ENCODE measurements at regions not wholly inside any gene's neighbourhood (a gene's known extent, or its start where the extent isn't known, plus 50 kb on each side); places are given as distances from the start of the nearest gene placed in this dataset.

GRCh38 chr4:171588764-171589163, 224.4 kb upstream of the GALNTL6 start:
- 74 to 83% methylated on average over 5 of the region's 5 CpGs for WGBS, 2 donors
- DNase-seq = no peak
- TF ChIP-seq POLR2A (IDR thresholded peaks at IDR 0.05) (no peak), CTCF (IDR thresholded peaks at IDR 0.05) (no peak)
- Histone ChIP-seq H3K36me3 (ENCODE audit: low read depth, missing control alignments) (no peaks in the 10 kb centered on the region), H3K27ac (no peak overlapping the region), H3K9me3 (no peaks in the 10 kb centered on the region), H3K27me3 (no peaks in the 10 kb centered on the region), H3K4me1 (no peaks in the 10 kb centered on the region), H3K4me3 (no peak overlapping the region)
- intact Hi-C loops (cut with DNase I; ENCODE audit: low total_unique reads) = no loop called here

- Histone ChIP-seq H3K9me3 (no peaks in the 10 kb centered on the region), H3K4me3 (no peak overlapping the region), H3K27me3 (no peaks in the 10 kb centered on the region), H3K4me1 (no peaks in the 10 kb centered on the region), H3K27ac (no peak overlapping the region), H3K36me3 (ENCODE audit: low read depth, missing control alignments) (no peaks in the 10 kb centered on the region)
- intact Hi-C loops (cut with DNase I; ENCODE audit: low total_unique reads) = no loop called here
- 54 to 62% methylated on average over 3 of the region's 3 CpGs for WGBS, 2 donors
- DNase-seq = no peak
- no peak for TF ChIP-seq POLR2A (IDR thresholded peaks at IDR 0.05)
- no peak for TF ChIP-seq CTCF (IDR thresholded peaks at IDR 0.05)
These were observed 225.1 kb upstream of the GALNTL6 start for GRCh38 chr4:171588051-171588545.

GRCh38 chr4:171583790-171584189, 229.4 kb upstream of the GALNTL6 start:
- no peak overlapping the region for H3K27ac ChIP-seq
- intact Hi-C loops (cut with DNase I; ENCODE audit: low total_unique reads) = no loop called here

GRCh38 chr4:171582961-171583581, 230.1 kb upstream of the GALNTL6 start:
- no peak overlapping the region for H3K27ac ChIP-seq

More at GRCh38 chr4:171583790-171584189, 229.4 kb upstream of the GALNTL6 start:
- H3K4me1 ChIP-seq = no peaks in the 10 kb centered on the region
- no peaks in the 10 kb centered on the region for H3K36me3 ChIP-seq (ENCODE audit: low read depth, missing control alignments)
- no peaks in the 10 kb centered on the region for H3K27me3 ChIP-seq
- DNase-seq = no peak
- no peaks in the 10 kb centered on the region for H3K9me3 ChIP-seq
- TF ChIP-seq CTCF (IDR thresholded peaks at IDR 0.05) = no peak
- TF ChIP-seq POLR2A (IDR thresholded peaks at IDR 0.05) = no peak
- H3K4me3 ChIP-seq = no peak overlapping the region

More at GRCh38 chr4:171582961-171583581, 230.1 kb upstream of the GALNTL6 start:
- Histone ChIP-seq H3K4me1 (no peaks in the 10 kb centered on the region), H3K4me3 (no peak overlapping the region), H3K36me3 (ENCODE audit: low read depth, missing control alignments) (no peaks in the 10 kb centered on the region), H3K9me3 (no peaks in the 10 kb centered on the region), H3K27me3 (no peaks in the 10 kb centered on the region)
- DNase-seq = no peak
- no peak for TF ChIP-seq POLR2A (IDR thresholded peaks at IDR 0.05)
- no peak for TF ChIP-seq CTCF (IDR thresholded peaks at IDR 0.05)
- intact Hi-C loops (cut with DNase I; ENCODE audit: low total_unique reads) = no loop called here
- 59 to 63% methylated on average over 4 of the region's 4 CpGs for WGBS, 2 donors

Data from testis (tissue), 2 donors.